DMS153 (cell line): ENCODE measurements at regions not wholly inside any gene's neighbourhood (a gene's known extent, or its start where the extent isn't known, plus 50 kb on each side); places are given as distances from the start of the nearest gene placed in this dataset.
"Not testable (repeated sequence)": the region's sequence is repeated elsewhere in the genome, so short reads cannot be mapped to it uniquely, and the experiment has no call there.

Source experiments
- DNase-seq: peaks from one replicate; lab custom pipeline; 2025; lab: John Stamatoyannopoulos, UW

- no peak for DNase-seq
Measured at GRCh38 chr7:121563177-121563576, 167.1 kb upstream of the FAM3C start.

GRCh38 chr7:121562259-121562658 lies 166.2 kb upstream of the FAM3C start:
- DNase-seq: no peak

- no peak for DNase-seq
Measured at GRCh38 chr7:121561717-121562116, 165.6 kb upstream of the FAM3C start.

GRCh38 chr7:121560267-121560990 lies 164.3 kb upstream of the FAM3C start:
- DNase-seq: no peak

GRCh38 chr7:121558288-121558687 lies 162.2 kb upstream of the FAM3C start:
- DNase-seq: no peak

GRCh38 chr7:121557034-121557892 lies 161.2 kb upstream of the FAM3C start:
- DNase-seq: no peak

GRCh38 chr7:121555558-121555957 lies 159.4 kb upstream of the FAM3C start:
- DNase-seq: no peak

- DNase-seq: peak; percentile 34
Measured at GRCh38 chr7:121547544-121548092, 151.5 kb upstream of the FAM3C start.

- DNase-seq: no peak
Measured at GRCh38 chr7:121546632-121547543, 150.8 kb upstream of the FAM3C start.

GRCh38 chr7:121545418-121545817 lies 149.3 kb upstream of the FAM3C start:
- no peak for DNase-seq

GRCh38 chr7:121544726-121545125 lies 148.6 kb upstream of the FAM3C start:
- no peak for DNase-seq

GRCh38 chr7:121544238-121544637 lies 148.1 kb upstream of the FAM3C start:
- no peak for DNase-seq

- DNase-seq: no peak
Measured at GRCh38 chr7:121541457-121541856, 145.3 kb upstream of the FAM3C start.

- no peak for DNase-seq
Measured at GRCh38 chr7:121540138-121540537, 144.0 kb upstream of the FAM3C start.

- no peak for DNase-seq
Measured at GRCh38 chr7:121537031-121537430, 140.9 kb upstream of the FAM3C start.

GRCh38 chr7:121531175-121532070 lies 135.3 kb upstream of the FAM3C start:
- DNase-seq: no peak

- DNase-seq: no peak
Measured at GRCh38 chr7:121530227-121531174, 134.4 kb upstream of the FAM3C start.

- DNase-seq: no peak
Measured at GRCh38 chr7:121529003-121529402, 132.9 kb upstream of the FAM3C start.

- DNase-seq: not testable (repeated sequence)
Measured at GRCh38 chr7:121526210-121526609, 130.1 kb upstream of the FAM3C start.
